Hepatocyte (in vitro differentiated cells): ENCODE measurements at regions not wholly inside any gene's neighbourhood (a gene's known extent, or its start where the extent isn't known, plus 50 kb on each side); places are given as distances from the start of the nearest gene placed in this dataset.

Experiments
- EZH2 ChIP-seq: fragments of 200-600 bp; sonication (generic); IDR thresholded peaks from 2 replicates; pipeline ENCODE4 v1.6.1; 2016; ENCODE audit warnings: antibody characterized with exemption, mild to moderate bottlenecking, borderline replicate concordance
- EZH2phosphoT487 ChIP-seq: fragments of 200-600 bp; sonication (generic); IDR thresholded peaks from one replicate; pipeline ENCODE4 v1.6.1; 2018; ENCODE audit warnings: antibody characterized with exemption, mild to moderate bottlenecking, low read depth, moderate library complexity; ENCODE audit not compliant: unreplicated experiment, severe bottlenecking
- TF ChIP-seq, protein P1 (sequence below): fragments of 200-600 bp; sonication (generic); IDR thresholded peaks from 2 replicates; pipeline ENCODE4 v1.5.1; 2016; ENCODE audit warnings: antibody characterized with exemption, mild to moderate bottlenecking; ENCODE audit not compliant: poor library complexity

DNA sequence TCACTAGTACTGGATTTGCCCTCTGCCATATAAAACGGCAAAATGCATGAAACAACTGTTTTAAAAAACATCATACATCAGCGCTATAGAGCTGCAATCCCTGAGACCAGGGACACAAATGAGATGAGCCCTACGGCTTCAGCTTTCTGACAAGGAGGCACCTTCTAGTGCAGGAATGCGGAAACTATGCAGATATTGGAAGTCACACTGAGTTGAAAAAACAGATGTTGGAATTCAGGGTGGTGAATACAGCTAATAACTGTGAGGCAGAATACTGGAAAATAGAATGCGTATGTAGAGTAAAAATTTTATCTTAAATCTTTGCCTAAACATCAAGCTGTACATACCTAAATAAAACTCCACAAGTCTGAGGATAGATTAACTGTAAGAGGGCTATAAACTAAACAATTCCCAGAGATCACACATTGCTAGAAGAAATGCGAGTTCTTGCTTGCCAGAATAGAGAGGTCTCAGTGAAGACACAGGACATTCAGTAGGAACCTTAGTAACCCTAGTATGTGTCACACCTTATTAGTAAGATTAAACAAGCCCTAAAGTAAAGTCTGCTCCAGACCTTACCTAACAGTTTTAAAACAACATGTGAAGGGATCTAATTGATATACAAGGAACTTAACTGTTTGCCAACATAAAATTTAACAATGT lies 541.4 kb upstream of the DDX18 start:
- TF ChIP-seq EZH2 (no peak), EZH2phosphoT487 (no peak)
- TF ChIP-seq, protein P1, sequence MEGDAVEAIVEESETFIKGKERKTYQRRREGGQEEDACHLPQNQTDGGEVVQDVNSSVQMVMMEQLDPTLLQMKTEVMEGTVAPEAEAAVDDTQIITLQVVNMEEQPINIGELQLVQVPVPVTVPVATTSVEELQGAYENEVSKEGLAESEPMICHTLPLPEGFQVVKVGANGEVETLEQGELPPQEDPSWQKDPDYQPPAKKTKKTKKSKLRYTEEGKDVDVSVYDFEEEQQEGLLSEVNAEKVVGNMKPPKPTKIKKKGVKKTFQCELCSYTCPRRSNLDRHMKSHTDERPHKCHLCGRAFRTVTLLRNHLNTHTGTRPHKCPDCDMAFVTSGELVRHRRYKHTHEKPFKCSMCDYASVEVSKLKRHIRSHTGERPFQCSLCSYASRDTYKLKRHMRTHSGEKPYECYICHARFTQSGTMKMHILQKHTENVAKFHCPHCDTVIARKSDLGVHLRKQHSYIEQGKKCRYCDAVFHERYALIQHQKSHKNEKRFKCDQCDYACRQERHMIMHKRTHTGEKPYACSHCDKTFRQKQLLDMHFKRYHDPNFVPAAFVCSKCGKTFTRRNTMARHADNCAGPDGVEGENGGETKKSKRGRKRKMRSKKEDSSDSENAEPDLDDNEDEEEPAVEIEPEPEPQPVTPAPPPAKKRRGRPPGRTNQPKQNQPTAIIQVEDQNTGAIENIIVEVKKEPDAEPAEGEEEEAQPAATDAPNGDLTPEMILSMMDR: no peak
